GM12878 (cell line): ENCODE measurements at regions not wholly inside any gene's neighbourhood (a gene's known extent, or its start where the extent isn't known, plus 50 kb on each side); places are given as distances from the start of the nearest gene placed in this dataset.

Source experiments
- ATAC-seq: fragments of 200-7000 bp; cut with Tn5 transposase; 3 replicates; pipeline ENCODE4 v1.9.1; 2020; ENCODE audit warnings: mild to moderate bottlenecking, moderate library complexity
- BruUV-seq: library from RNA; stranded (reverse); fragments of 400-500 nt; replicated peaks from 2 replicates; lab custom pipeline; 2021; lab: Mats Ljungman, UMichigan
- CTCF ChIA-PET: fragments of 300-600 bp; sonication (Branson Sonifier 250); formaldehyde crosslinking; extraction: SDS; loops from one replicate; lab custom pipeline; 2021; ENCODE audit warnings: inconsistent platforms; lab: Yijun Ruan, JAX
- POLR2A ChIA-PET: fragments of 350-600 bp; formaldehyde crosslinking; extraction: SDS; loops from one replicate; lab custom pipeline; 2021; ENCODE audit warnings: inconsistent platforms; lab: Charles Lee
- RAD21 ChIA-PET: fragments of 300-600 bp; sonication (Branson Sonifier 250); formaldehyde crosslinking; loops from one replicate; lab custom pipeline; 2023; ENCODE audit warnings: antibody characterized with exemption; ENCODE audit not compliant: unreplicated experiment; lab: Charles Lee
- SMC1A ChIA-PET: fragments of 300-600 bp; sonication (Branson Sonifier 250); formaldehyde crosslinking; loops from one replicate; lab custom pipeline; 2023; ENCODE audit not compliant: unreplicated experiment, uncharacterized antibody; lab: Charles Lee
- DNase-seq: peaks from one replicate; pipeline ENCODE4 v3.0.0-alpha.2; 2011; ENCODE audit warnings: low read depth, low spot score
- FAIRE-seq: peaks from 3 replicates; lab custom pipeline; 2011; peaks lifted over from hg19 to GRCh38; lab: Jason Lieb, UNC
- H2AFZ ChIP-seq: 2 replicates; pipeline ENCODE4 v1.6.0; 2011; ENCODE audit warnings: low read depth, low read length, control low read depth; ENCODE audit not compliant: control insufficient read depth
- H3K27ac ChIP-seq: 2 replicates; pipeline ENCODE4 v1.5.1; 2011; ENCODE audit warnings: control low read depth; ENCODE audit not compliant: control insufficient read depth, insufficient read depth
- H3K27me3 ChIP-seq, 2 experiments: replicated peaks in 1 of 2; 2 replicates each; pipeline versions ENCODE4 v1.6.0 to v1.6.1; 2011; ENCODE audit warnings: low read length in 1 of 2; ENCODE audit not compliant: control insufficient read depth in 2 of 2, insufficient read depth in 2 of 2
- H3K36me3 ChIP-seq, 2 experiments: 2 replicates each; pipeline ENCODE4 v1.5.1; 2011; ENCODE audit warnings: low read length in 1 of 2; ENCODE audit not compliant: control insufficient read depth in 2 of 2, insufficient read depth in 2 of 2
- H3K4me1 ChIP-seq: 2 replicates; pipeline ENCODE4 v1.6.1; 2011; ENCODE audit warnings: mild to moderate bottlenecking, low read length, moderate library complexity, mixed read lengths; ENCODE audit not compliant: control insufficient read depth, insufficient read depth
- H3K4me2 ChIP-seq: 2 replicates; pipeline ENCODE4 v1.6.0; 2011; ENCODE audit warnings: control low read depth; ENCODE audit not compliant: control insufficient read depth, insufficient read depth
- H3K4me3 ChIP-seq: fragments of 200-600 bp; sonication (generic); 2 replicates; pipeline ENCODE4 v1.5.1; 2016
- H3K79me2 ChIP-seq: 2 replicates; pipeline ENCODE4 v1.6.0; 2011; ENCODE audit warnings: low read length; ENCODE audit not compliant: control insufficient read depth, insufficient read depth
- H3K9ac ChIP-seq: 2 replicates; pipeline ENCODE4 v1.8.0; 2011; ENCODE audit warnings: low read length, control low read depth, mixed read lengths; ENCODE audit not compliant: control insufficient read depth, insufficient read depth
- H3K9me3 ChIP-seq: replicated peaks from 3 replicates; pipeline ENCODE4 v1.5.1; 2011; ENCODE audit warnings: mild to moderate bottlenecking, low read length; ENCODE audit not compliant: control insufficient read depth, insufficient read depth
- H4K20me1 ChIP-seq: 2 replicates; pipeline ENCODE4 v1.6.0; 2011; ENCODE audit not compliant: control insufficient read depth, insufficient read depth
- CBX3 ChIP-seq: fragments of 200-600 bp; sonication (generic); IDR thresholded peaks from 2 replicates; pipeline ENCODE4 v1.6.1; 2016; ENCODE audit warnings: low read depth, borderline replicate concordance
- CHD2 ChIP-seq: IDR thresholded peaks from 2 replicates; pipeline ENCODE4 v1.6.1; 2011; ENCODE audit warnings: low read depth, low read length, improper control_type of control experiment, borderline replicate concordance
- E2F8 ChIP-seq: fragments of 450-650 bp; IDR thresholded peaks from 2 replicates; pipeline ENCODE4 v1.6.1; 2018; ENCODE audit warnings: mild to moderate bottlenecking, low read depth, moderate library complexity; ENCODE audit not compliant: partially characterized antibody
- EED ChIP-seq: sonication (generic); IDR thresholded peaks from 2 replicates; pipeline ENCODE4 v1.6.1; 2016; ENCODE audit warnings: antibody characterized with exemption, low read depth
- EP300 ChIP-seq, 2 experiments: fragments of 150-350 bp in 1 of 2; IDR thresholded peaks; 2 replicates each; pipeline ENCODE4 v1.6.1; 2011 to 2012; ENCODE audit warnings: low read depth in 2 of 2, low read length in 2 of 2, borderline replicate concordance in 1 of 2, improper control_type of control experiment in 1 of 2, inconsistent platforms in 1 of 2; ENCODE audit not compliant: control insufficient read depth in 1 of 2
- EZH2 ChIP-seq: IDR thresholded peaks from 2 replicates; pipeline ENCODE4 v1.6.1; 2012; ENCODE audit warnings: low read depth, mild to moderate bottlenecking, control low read depth, inconsistent platforms, low read length, borderline replicate concordance; ENCODE audit not compliant: control insufficient read depth
- FOS ChIP-seq: IDR thresholded peaks from 3 replicates; pipeline ENCODE4 v1.6.1; 2011; ENCODE audit warnings: borderline replicate concordance; ENCODE audit not compliant: insufficient read length; ENCODE audit errors: extremely low read depth
- GATAD2B ChIP-seq: fragments of 450-650 bp; conservative IDR thresholded peaks from 2 replicates; pipeline ENCODE4 v1.6.1; 2017; ENCODE audit warnings: low read depth, mild to moderate bottlenecking, moderate library complexity
- IKZF2 ChIP-seq, 2 experiments: fragments of 450-650 bp; IDR thresholded peaks; 2 replicates each; pipeline ENCODE4 v1.6.1; 2017; ENCODE audit warnings: mild to moderate bottlenecking in 2 of 2, moderate library complexity in 2 of 2
- NR2C1 ChIP-seq: fragments of 450-650 bp; IDR thresholded peaks from 2 replicates; pipeline ENCODE4 v1.6.1; 2017; ENCODE audit warnings: antibody characterized with exemption, mild to moderate bottlenecking, moderate library complexity
- PKNOX1 ChIP-seq: fragments of 450-650 bp; IDR thresholded peaks from 2 replicates; pipeline ENCODE4 v1.6.1; 2016; ENCODE audit warnings: mild to moderate bottlenecking
- RELB ChIP-seq: fragments of 450-650 bp; IDR thresholded peaks from 2 replicates; pipeline ENCODE4 v1.6.1; 2017; ENCODE audit warnings: low read depth, mild to moderate bottlenecking, moderate library complexity
- RFX5 ChIP-seq: IDR thresholded peaks from 2 replicates; pipeline ENCODE4 v1.6.1; 2011; ENCODE audit warnings: low read depth, low read length, improper control_type of control experiment
- SRF ChIP-seq, 2 experiments: IDR thresholded peaks; 2 replicates each; pipeline ENCODE4 v1.6.1; 2011; ENCODE audit warnings: low read depth in 2 of 2, low read length in 2 of 2, mild to moderate bottlenecking in 1 of 2, moderate library complexity in 1 of 2
- TAF1 ChIP-seq: IDR thresholded peaks from 2 replicates; pipeline ENCODE4 v1.6.1; 2011; ENCODE audit warnings: mild to moderate bottlenecking, low read depth, low read length, borderline replicate concordance
- TARDBP ChIP-seq: IDR thresholded peaks from 2 replicates; pipeline ENCODE4 v1.6.1; 2016; ENCODE audit warnings: borderline replicate concordance
- TBL1XR1 ChIP-seq: IDR thresholded peaks from 2 replicates; pipeline ENCODE4 v1.6.1; 2012; ENCODE audit warnings: low read depth, low read length, improper control_type of control experiment
- YY1 ChIP-seq: IDR thresholded peaks from 2 replicates; pipeline ENCODE4 v1.6.1; 2011; ENCODE audit warnings: low read depth, mild to moderate bottlenecking, low read length
- ZSCAN29 ChIP-seq: fragments of 450-650 bp; IDR thresholded peaks from 2 replicates; pipeline ENCODE4 v1.6.1; 2017; ENCODE audit warnings: mild to moderate bottlenecking, moderate library complexity
- WGBS: methylation state at CpG from one replicate; pipeline ENCODE4 v1.1.6; 2016; ENCODE audit warnings: low lambda C conversion rate; ENCODE audit not compliant: insufficient replicate concordance, insufficient coverage; ENCODE audit errors: missing lambda C conversion rate; 5-methylcytosine and 5-hydroxymethylcytosine counted together
- in situ Hi-C: fragments of 300-500 bp; cut with MboI; formaldehyde crosslinking; loops from 9 replicates; pipeline ENCODE4 v1.14.3; 2018; ENCODE audit warnings: mixed read lengths
- intact Hi-C: fragments of 100-400 bp; cut with micrococcal nuclease; formaldehyde crosslinking; loops from one replicate; pipeline ENCODE4 v1.14.2; 2022; ENCODE audit not compliant: unreplicated experiment

- ChIA-PET SMC1A (no interaction called here), RAD21 (no interaction called here), POLR2A (no interaction called here), CTCF (no interaction called here)
- no peak for ATAC-seq
- H3K4me2 ChIP-seq = no peak overlapping the region
- WGBS = 31% methylated on average over 3 of the region's 3 CpGs
- H2AFZ ChIP-seq = no peak overlapping the region
- BruUV-seq = no TSS peak
- H3K9ac ChIP-seq = no peak overlapping the region
- no peaks in the 10 kb centered on the region for H3K9me3 ChIP-seq
- H3K79me2 ChIP-seq = no peaks in the 10 kb centered on the region
- H3K27me3 ChIP-seq = no peaks in the 10 kb centered on the region; a peak in 1 of 4 replicates
- TF ChIP-seq RFX5 = no peak
- TF ChIP-seq FOS = no peak
- no peak for TF ChIP-seq TAF1
- TF ChIP-seq E2F8 = no peak
- TF ChIP-seq NR2C1 = no peak
- no peak for TF ChIP-seq IKZF2 (IDR thresholded peaks at IDR 0.05)
- no peak for TF ChIP-seq YY1
- TF ChIP-seq EP300 (IDR thresholded peaks at IDR 0.05; ENCODE audit: borderline replicate concordance in 1 of 2, control insufficient read depth in 1 of 2, low read depth in 2 of 2, low read length in 2 of 2) = no peak
- TF ChIP-seq EZH2 = no peak
- TF ChIP-seq EED = no peak
- no peak for TF ChIP-seq TBL1XR1
- TF ChIP-seq GATAD2B = no peak
- TF ChIP-seq CBX3 = no peak
- no peak for TF ChIP-seq ZSCAN29
- no peak for TF ChIP-seq CHD2
- TF ChIP-seq TARDBP = no peak
- no peak for TF ChIP-seq PKNOX1
- no peak for TF ChIP-seq SRF (IDR thresholded peaks at IDR 0.05; ENCODE audit: low read depth in 2 of 2, low read length in 2 of 2)
- no peak for TF ChIP-seq RELB
- in situ Hi-C loops (no loop called here), intact Hi-C loops (no loop called here)
- H3K4me3 ChIP-seq = no peak overlapping the region
- FAIRE-seq = no peak
- no peak overlapping the region for H3K27ac ChIP-seq
- DNase-seq = no peak
- H4K20me1 ChIP-seq = no peaks in the 10 kb centered on the region
- no peaks in the 10 kb centered on the region for H3K4me1 ChIP-seq
- H3K36me3 ChIP-seq = no peaks in the 10 kb centered on the region
Measured at GRCh38 chrX:30364229-30364628, 55.0 kb upstream of the NR0B1 start.
